T-helper 2 cell (primary cell): ENCODE measurements at regions not wholly inside any gene's neighbourhood (a gene's known extent, or its start where the extent isn't known, plus 50 kb on each side); places are given as distances from the start of the nearest gene placed in this dataset.

Experiments used
- DNase-seq, 5 experiments: peaks; one replicate each; pipeline versions ENCODE4 v3.0.0 to v3.0.0-alpha.2; 2012 to 2022

GRCh38 chr18:45547910-45548309 lies 67.4 kb upstream of the SLC14A2 start:
- DNase-seq = no peak

- no peak for DNase-seq
Measured at GRCh38 chr18:45548614-45549013, 66.7 kb upstream of the SLC14A2 start.

GRCh38 chr18:45549290-45549689 lies 66.0 kb upstream of the SLC14A2 start:
- DNase-seq = no peak

- DNase-seq = no peak
Measured at GRCh38 chr18:45551142-45551815, 64.0 kb upstream of the SLC14A2 start.

- DNase-seq = no peak
Measured at GRCh38 chr18:45553723-45554388, 61.4 kb upstream of the SLC14A2 start.

GRCh38 chr18:45554389-45554737 lies 60.9 kb upstream of the SLC14A2 start:
- no peak for DNase-seq

- DNase-seq = no peak
Measured at GRCh38 chr18:45556222-45556621, 59.1 kb upstream of the SLC14A2 start.

- no peak for DNase-seq
Measured at GRCh38 chr18:45557287-45557686, 58.0 kb upstream of the SLC14A2 start.

- DNase-seq = no peak
Measured at GRCh38 chr18:45557779-45558178, 57.5 kb upstream of the SLC14A2 start.

GRCh38 chr18:45559258-45559657 lies 56.0 kb upstream of the SLC14A2 start:
- no peak for DNase-seq

GRCh38 chr18:45560870-45561269 lies 54.4 kb upstream of the SLC14A2 start:
- DNase-seq = no peak

- DNase-seq = no peak
Measured at GRCh38 chr18:45562567-45563479, 52.5 kb upstream of the SLC14A2 start.

GRCh38 chr18:45565280-45565970 lies 49.9 kb upstream of the SLC14A2 start:
- no peak for DNase-seq
